GM12878 (cell line): ENCODE measurements at regions not wholly inside any gene's neighbourhood (a gene's known extent, or its start where the extent isn't known, plus 50 kb on each side); places are given as distances from the start of the nearest gene placed in this dataset.

ENCODE experiments used
- ATAC-seq: fragments of 200-7000 bp; cut with Tn5 transposase; 3 replicates; pipeline ENCODE4 v1.9.1; 2020; ENCODE audit warnings: mild to moderate bottlenecking, moderate library complexity
- BruUV-seq: library from RNA; stranded (reverse); fragments of 400-500 nt; replicated peaks from 2 replicates; lab custom pipeline; 2021; lab: Mats Ljungman, UMichigan
- CTCF ChIA-PET: fragments of 300-600 bp; sonication (Branson Sonifier 250); formaldehyde crosslinking; extraction: SDS; loops from one replicate; lab custom pipeline; 2021; ENCODE audit warnings: inconsistent platforms; lab: Yijun Ruan, JAX
- POLR2A ChIA-PET: fragments of 350-600 bp; formaldehyde crosslinking; extraction: SDS; loops from one replicate; lab custom pipeline; 2021; ENCODE audit warnings: inconsistent platforms; lab: Charles Lee
- RAD21 ChIA-PET: fragments of 300-600 bp; sonication (Branson Sonifier 250); formaldehyde crosslinking; loops from one replicate; lab custom pipeline; 2023; ENCODE audit warnings: antibody characterized with exemption; ENCODE audit not compliant: unreplicated experiment; lab: Charles Lee
- SMC1A ChIA-PET: fragments of 300-600 bp; sonication (Branson Sonifier 250); formaldehyde crosslinking; loops from one replicate; lab custom pipeline; 2023; ENCODE audit not compliant: unreplicated experiment, uncharacterized antibody; lab: Charles Lee
- DNase-seq: peaks from one replicate; pipeline ENCODE4 v3.0.0-alpha.2; 2011; ENCODE audit warnings: low read depth, low spot score
- FAIRE-seq: peaks from 3 replicates; lab custom pipeline; 2011; peaks lifted over from hg19 to GRCh38; lab: Jason Lieb, UNC
- H2AFZ ChIP-seq: 2 replicates; pipeline ENCODE4 v1.6.0; 2011; ENCODE audit warnings: low read depth, low read length, control low read depth; ENCODE audit not compliant: control insufficient read depth
- H3K27ac ChIP-seq: 2 replicates; pipeline ENCODE4 v1.5.1; 2011; ENCODE audit warnings: control low read depth; ENCODE audit not compliant: control insufficient read depth, insufficient read depth
- H3K27me3 ChIP-seq, 2 experiments: replicated peaks in 1 of 2; 2 replicates each; pipeline versions ENCODE4 v1.6.0 to v1.6.1; 2011; ENCODE audit warnings: low read length in 1 of 2; ENCODE audit not compliant: control insufficient read depth in 2 of 2, insufficient read depth in 2 of 2
- H3K36me3 ChIP-seq, 2 experiments: 2 replicates each; pipeline ENCODE4 v1.5.1; 2011; ENCODE audit warnings: low read length in 1 of 2; ENCODE audit not compliant: control insufficient read depth in 2 of 2, insufficient read depth in 2 of 2
- H3K4me1 ChIP-seq: 2 replicates; pipeline ENCODE4 v1.6.1; 2011; ENCODE audit warnings: mild to moderate bottlenecking, low read length, moderate library complexity, mixed read lengths; ENCODE audit not compliant: control insufficient read depth, insufficient read depth
- H3K4me2 ChIP-seq: 2 replicates; pipeline ENCODE4 v1.6.0; 2011; ENCODE audit warnings: control low read depth; ENCODE audit not compliant: control insufficient read depth, insufficient read depth
- H3K4me3 ChIP-seq: fragments of 200-600 bp; sonication (generic); 2 replicates; pipeline ENCODE4 v1.5.1; 2016
- H3K79me2 ChIP-seq: 2 replicates; pipeline ENCODE4 v1.6.0; 2011; ENCODE audit warnings: low read length; ENCODE audit not compliant: control insufficient read depth, insufficient read depth
- H3K9ac ChIP-seq: 2 replicates; pipeline ENCODE4 v1.8.0; 2011; ENCODE audit warnings: low read length, control low read depth, mixed read lengths; ENCODE audit not compliant: control insufficient read depth, insufficient read depth
- H3K9me3 ChIP-seq: replicated peaks from 3 replicates; pipeline ENCODE4 v1.5.1; 2011; ENCODE audit warnings: mild to moderate bottlenecking, low read length; ENCODE audit not compliant: control insufficient read depth, insufficient read depth
- H4K20me1 ChIP-seq: 2 replicates; pipeline ENCODE4 v1.6.0; 2011; ENCODE audit not compliant: control insufficient read depth, insufficient read depth
- EED ChIP-seq: sonication (generic); IDR thresholded peaks from 2 replicates; pipeline ENCODE4 v1.6.1; 2016; ENCODE audit warnings: antibody characterized with exemption, low read depth
- ESRRA ChIP-seq: IDR thresholded peaks from 2 replicates; pipeline ENCODE4 v1.6.1; 2012; ENCODE audit warnings: mild to moderate bottlenecking, low read length, improper control_type of control experiment
- IKZF1 ChIP-seq: fragments of 450-650 bp; conservative IDR thresholded peaks from 2 replicates; pipeline ENCODE4 v1.6.1; 2017; ENCODE audit warnings: antibody characterized with exemption, mild to moderate bottlenecking
- JUNB ChIP-seq: IDR thresholded peaks from 2 replicates; pipeline ENCODE4 v1.6.1; 2016; ENCODE audit warnings: antibody characterized with exemption, mild to moderate bottlenecking
- LARP7 ChIP-seq: fragments of 450-650 bp; IDR thresholded peaks from 2 replicates; pipeline ENCODE4 v1.6.1; 2017; ENCODE audit warnings: mild to moderate bottlenecking
- MTA3 ChIP-seq: IDR thresholded peaks from 2 replicates; pipeline ENCODE4 v1.6.1; 2012; ENCODE audit warnings: low read length, inconsistent platforms, borderline replicate concordance
- NFIC ChIP-seq: IDR thresholded peaks from 2 replicates; pipeline ENCODE4 v1.6.1; 2012; ENCODE audit warnings: low read depth, mild to moderate bottlenecking, inconsistent platforms, low read length, moderate library complexity
- PAX5 ChIP-seq: IDR thresholded peaks from 2 replicates; pipeline ENCODE4 v1.6.1; 2011; ENCODE audit warnings: low read depth, low read length, borderline replicate concordance
- RFX5 ChIP-seq: IDR thresholded peaks from 2 replicates; pipeline ENCODE4 v1.6.1; 2011; ENCODE audit warnings: low read depth, low read length, improper control_type of control experiment
- SMAD5 ChIP-seq: IDR thresholded peaks from 2 replicates; pipeline ENCODE4 v1.6.1; 2016; ENCODE audit warnings: antibody characterized with exemption, low read depth
- SPI1 ChIP-seq: IDR thresholded peaks from 2 replicates; pipeline ENCODE4 v1.6.1; 2011; ENCODE audit warnings: low read depth, mild to moderate bottlenecking, low read length, moderate library complexity, borderline replicate concordance; ENCODE audit not compliant: insufficient read depth
- ZBTB4 ChIP-seq: fragments of 450-650 bp; formaldehyde crosslinking; IDR thresholded peaks from 2 replicates; pipeline ENCODE4 v1.4.0; 2022; ENCODE audit warnings: mild to moderate bottlenecking, moderate library complexity
- ZZZ3 ChIP-seq: IDR thresholded peaks from 2 replicates; pipeline ENCODE4 v1.6.1; 2011; ENCODE audit warnings: low read depth; ENCODE audit not compliant: control insufficient read depth, insufficient read length
- WGBS: methylation state at CpG from one replicate; pipeline ENCODE4 v1.1.6; 2016; ENCODE audit warnings: low lambda C conversion rate; ENCODE audit not compliant: insufficient replicate concordance, insufficient coverage; ENCODE audit errors: missing lambda C conversion rate; 5-methylcytosine and 5-hydroxymethylcytosine counted together
- in situ Hi-C: fragments of 300-500 bp; cut with MboI; formaldehyde crosslinking; loops from 9 replicates; pipeline ENCODE4 v1.14.3; 2018; ENCODE audit warnings: mixed read lengths
- intact Hi-C: fragments of 100-400 bp; cut with micrococcal nuclease; formaldehyde crosslinking; loops from one replicate; pipeline ENCODE4 v1.14.2; 2022; ENCODE audit not compliant: unreplicated experiment
- TF ChIP-seq, protein P1 (sequence below): IDR thresholded peaks from 2 replicates; pipeline ENCODE4 v1.6.1; 2012; ENCODE audit warnings: low read depth, low read length, improper control_type of control experiment
- TF ChIP-seq, protein P2 (sequence below): IDR thresholded peaks from 2 replicates; pipeline ENCODE4 v1.6.1; 2011; ENCODE audit warnings: low read depth, mild to moderate bottlenecking, low read length, moderate library complexity, borderline replicate concordance; ENCODE audit errors: extremely low read depth

- TF ChIP-seq MTA3: no peak
- TF ChIP-seq JUNB: no peak
- TF ChIP-seq EED: no peak
These were observed 1277.2 kb upstream of the GJE1 start (continued) for GRCh38 chr6:140855520-140855919.

DNA sequence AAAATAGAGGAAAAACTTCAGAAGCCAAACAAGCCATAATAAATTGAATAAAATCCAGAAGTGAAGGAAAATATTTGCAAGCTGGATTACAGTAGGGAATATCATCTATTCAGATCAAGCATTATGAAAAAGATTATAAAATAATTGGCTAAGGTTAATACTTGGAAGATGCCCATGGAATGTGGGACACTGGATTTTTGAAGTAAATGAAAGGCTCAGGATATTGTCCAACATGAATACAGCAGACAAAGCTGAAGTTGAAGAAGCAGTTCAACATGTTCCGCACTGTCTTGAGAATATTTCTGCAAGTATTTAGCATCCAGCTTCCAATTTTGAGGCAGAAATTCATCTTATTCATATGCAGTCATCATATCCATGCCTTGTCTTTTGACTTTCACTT lies 1278.4 kb upstream of the GJE1 start:
- POLR2A ChIA-PET: no interaction called here

More for the DNA sequence above, 1278.4 kb upstream of the GJE1 start:
- H3K9me3 ChIP-seq: no peaks in the 10 kb centered on the region; the same call in 2 of the 3 replicates
- no peaks in the 10 kb centered on the region for H4K20me1 ChIP-seq
- H3K36me3 ChIP-seq: no peaks in the 10 kb centered on the region
- 92% methylated on average over 1 of the region's 1 CpG for WGBS
- ChIA-PET CTCF (interaction anchor here (0.6 to 1.6 kb wide), 2 partner anchors 9 to 50 kb away, joined by 3 to 6 read pairs; no protein-coding TSS in a partner anchor), RAD21 (no interaction called here)
- no peak overlapping the region for H3K9ac ChIP-seq
- no peak overlapping the region for H2AFZ ChIP-seq
- in situ Hi-C loops: no loop called here
- no peaks in the 10 kb centered on the region for H3K79me2 ChIP-seq
- intact Hi-C loops: no loop called here
- H3K27me3 ChIP-seq: no peaks in the 10 kb centered on the region
- BruUV-seq: no TSS peak
- DNase-seq: no peak
- H3K4me2 ChIP-seq: no peak overlapping the region
- FAIRE-seq: no peak
- ATAC-seq: no peak
- H3K4me3 ChIP-seq: no peak overlapping the region
- no peak for TF ChIP-seq NFIC
- TF ChIP-seq ZBTB4 (CRISPR knock-in tag): no peak
- TF ChIP-seq PAX5: no peak
- no peak for TF ChIP-seq ESRRA
- TF ChIP-seq SMAD5: no peak
- TF ChIP-seq IKZF1: no peak
- TF ChIP-seq ZZZ3: no peak
- TF ChIP-seq, protein P1, sequence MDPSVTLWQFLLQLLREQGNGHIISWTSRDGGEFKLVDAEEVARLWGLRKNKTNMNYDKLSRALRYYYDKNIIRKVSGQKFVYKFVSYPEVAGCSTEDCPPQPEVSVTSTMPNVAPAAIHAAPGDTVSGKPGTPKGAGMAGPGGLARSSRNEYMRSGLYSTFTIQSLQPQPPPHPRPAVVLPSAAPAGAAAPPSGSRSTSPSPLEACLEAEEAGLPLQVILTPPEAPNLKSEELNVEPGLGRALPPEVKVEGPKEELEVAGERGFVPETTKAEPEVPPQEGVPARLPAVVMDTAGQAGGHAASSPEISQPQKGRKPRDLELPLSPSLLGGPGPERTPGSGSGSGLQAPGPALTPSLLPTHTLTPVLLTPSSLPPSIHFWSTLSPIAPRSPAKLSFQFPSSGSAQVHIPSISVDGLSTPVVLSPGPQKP: no peak
- TF ChIP-seq SPI1: no peak
- no peak for TF ChIP-seq LARP7
- no peak for TF ChIP-seq RFX5
- TF ChIP-seq, protein P2, sequence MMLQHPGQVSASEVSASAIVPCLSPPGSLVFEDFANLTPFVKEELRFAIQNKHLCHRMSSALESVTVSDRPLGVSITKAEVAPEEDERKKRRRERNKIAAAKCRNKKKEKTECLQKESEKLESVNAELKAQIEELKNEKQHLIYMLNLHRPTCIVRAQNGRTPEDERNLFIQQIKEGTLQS: no peak
- TF ChIP-seq, all 136 proteins: peak for 0
- Histone ChIP-seq H3K4me1 (no peaks in the 10 kb centered on the region), H3K27ac (no peak overlapping the region)
- SMC1A ChIA-PET: interaction anchor here (1.1 kb wide), 1 partner anchor 9 kb away, joined by 4 read pairs; no protein-coding TSS in a partner anchor
